ENCODE measurements at regions not wholly inside any gene's neighbourhood (a gene's known extent, or its start where the extent isn't known, plus 50 kb on each side); places are given as distances from the start of the nearest gene placed in this dataset.

- TF ChIP-seq POLR2A (IDR thresholded peaks at IDR 0.05; ENCODE audit: control extremely low read depth in 1 of 2, low read depth in 2 of 2, low read length in 2 of 2) (no peak), RBBP5 (IDR thresholded peaks at IDR 0.05; ENCODE audit: borderline replicate concordance, low read depth, low read length) (no peak), CTCF (IDR thresholded peaks at IDR 0.05; ENCODE audit: control extremely low read depth in 1 of 3, insufficient read depth in 1 of 3, low read depth in 1 of 3, low read length in 3 of 3) (no peak), EZH2 (IDR thresholded peaks at IDR 0.05; ENCODE audit: low read depth, low read length, severe bottlenecking) (no peak), ZNF274 (IDR thresholded peaks at IDR 0.05; ENCODE audit: borderline replicate concordance, extremely low read depth, low read length) (no peak), ASH2L (IDR thresholded peaks at IDR 0.05; ENCODE audit: low read length) (no peak)
Observed at GRCh38 chrX:84729408-84729807, 227.2 kb upstream of the HDX start.

All from H1 (cell line).